Body of pancreas (tissue), 4 donors: ENCODE measurements at regions not wholly inside any gene's neighbourhood (a gene's known extent, or its start where the extent isn't known, plus 50 kb on each side); places are given as distances from the start of the nearest gene placed in this dataset.

ENCODE experiments used
- POLR2A ChIP-seq, 3 donors: fragments of 450-650 bp; IDR thresholded peaks; one replicate each; pipeline ENCODE4 v1.6.1; 2016; ENCODE audit warnings: antibody characterized with exemption in 3 of 3, mild to moderate bottlenecking in 2 of 3
- TF ChIP-seq, protein P1 (sequence below), 7 experiments: fragments of 450-650 bp in 4 of 7; fragments of 200-600 bp in 3 of 7; sonication (generic) in 3 of 7; IDR thresholded peaks; one replicate each; pipeline ENCODE4 v1.5.1; 2016 to 2019; ENCODE audit warnings: antibody characterized with exemption in 7 of 7

GRCh38 chr2:123359636-123360035, 665.5 kb upstream of the CNTNAP5 start:
- TF ChIP-seq, protein P1, sequence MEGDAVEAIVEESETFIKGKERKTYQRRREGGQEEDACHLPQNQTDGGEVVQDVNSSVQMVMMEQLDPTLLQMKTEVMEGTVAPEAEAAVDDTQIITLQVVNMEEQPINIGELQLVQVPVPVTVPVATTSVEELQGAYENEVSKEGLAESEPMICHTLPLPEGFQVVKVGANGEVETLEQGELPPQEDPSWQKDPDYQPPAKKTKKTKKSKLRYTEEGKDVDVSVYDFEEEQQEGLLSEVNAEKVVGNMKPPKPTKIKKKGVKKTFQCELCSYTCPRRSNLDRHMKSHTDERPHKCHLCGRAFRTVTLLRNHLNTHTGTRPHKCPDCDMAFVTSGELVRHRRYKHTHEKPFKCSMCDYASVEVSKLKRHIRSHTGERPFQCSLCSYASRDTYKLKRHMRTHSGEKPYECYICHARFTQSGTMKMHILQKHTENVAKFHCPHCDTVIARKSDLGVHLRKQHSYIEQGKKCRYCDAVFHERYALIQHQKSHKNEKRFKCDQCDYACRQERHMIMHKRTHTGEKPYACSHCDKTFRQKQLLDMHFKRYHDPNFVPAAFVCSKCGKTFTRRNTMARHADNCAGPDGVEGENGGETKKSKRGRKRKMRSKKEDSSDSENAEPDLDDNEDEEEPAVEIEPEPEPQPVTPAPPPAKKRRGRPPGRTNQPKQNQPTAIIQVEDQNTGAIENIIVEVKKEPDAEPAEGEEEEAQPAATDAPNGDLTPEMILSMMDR (IDR thresholded peaks at IDR 0.05) = no peak
- TF ChIP-seq POLR2A (IDR thresholded peaks at IDR 0.05) = no peak
